Suppressor macrophage treated with lipopolysaccharide for 4 hours (primary cell): ENCODE measurements at regions not wholly inside any gene's neighbourhood (a gene's known extent, or its start where the extent isn't known, plus 50 kb on each side); places are given as distances from the start of the nearest gene placed in this dataset.
A peak's percentile ranks its signal among the peaks of the same experiment; 100 is the strongest.

Source experiments
- DNase-seq: peaks from one replicate; pipeline ENCODE4 v3.0.0-alpha.2; 2020

- DNase-seq, result no peak
Observed at GRCh38 chr5:26828294-26828693, 210.1 kb downstream of the CDH9 start.

GRCh38 chr5:26813235-26813634 is 225.2 kb downstream of the CDH9 start:
- no peak for DNase-seq

- no peak for DNase-seq
Observed at GRCh38 chr5:26812714-26813113, 225.7 kb downstream of the CDH9 start.

GRCh38 chr5:26807231-26808199 is 230.9 kb downstream of the CDH9 start:
- DNase-seq, result no peak

GRCh38 chr5:26805076-26805475 is 233.3 kb downstream of the CDH9 start:
- no peak for DNase-seq

GRCh38 chr5:26802944-26803343 is 235.4 kb downstream of the CDH9 start:
- DNase-seq, result no peak

- no peak for DNase-seq
Observed at GRCh38 chr5:26791433-26791832, 247.0 kb downstream of the CDH9 start.

GRCh38 chr5:26791021-26791420 is 247.4 kb downstream of the CDH9 start:
- no peak for DNase-seq

GRCh38 chr5:26763215-26763614 is 275.2 kb downstream of the CDH9 start:
- DNase-seq, result no peak

- DNase-seq, result no peak
Observed at GRCh38 chr5:26761446-26761845, 276.9 kb downstream of the CDH9 start.

GRCh38 chr5:26761045-26761444 is 277.3 kb downstream of the CDH9 start:
- DNase-seq, result no peak

GRCh38 chr5:26757941-26758340 is 280.4 kb downstream of the CDH9 start:
- peak; percentile 34 for DNase-seq

GRCh38 chr5:26749829-26750228 is 288.6 kb downstream of the CDH9 start:
- no peak for DNase-seq

- no peak for DNase-seq
Observed at GRCh38 chr5:26740182-26740581, 298.2 kb downstream of the CDH9 start.

- DNase-seq, result no peak
Observed at GRCh38 chr5:26737348-26738265, 300.8 kb downstream of the CDH9 start.

- DNase-seq, result no peak
Observed at GRCh38 chr5:26727916-26728315, 310.5 kb downstream of the CDH9 start.

GRCh38 chr5:26719803-26720202 is 318.6 kb downstream of the CDH9 start:
- no peak for DNase-seq

GRCh38 chr5:26700759-26701384 is 337.5 kb downstream of the CDH9 start:
- DNase-seq, result peak; percentile 22

- DNase-seq, result no peak
Observed at GRCh38 chr5:26692952-26693351, 345.4 kb downstream of the CDH9 start.

- DNase-seq, result no peak
Observed at GRCh38 chr5:26691486-26691885, 346.9 kb downstream of the CDH9 start.

GRCh38 chr5:26690511-26690910 is 347.9 kb downstream of the CDH9 start:
- DNase-seq, result no peak

GRCh38 chr5:26681861-26682260 is 356.5 kb downstream of the CDH9 start:
- DNase-seq, result no peak

- no peak for DNase-seq
Observed at GRCh38 chr5:26674846-26675245, 363.5 kb downstream of the CDH9 start.
